SU-DHL-6 (cell line): ENCODE measurements at regions not wholly inside any gene's neighbourhood (a gene's known extent, or its start where the extent isn't known, plus 50 kb on each side); places are given as distances from the start of the nearest gene placed in this dataset.

Experiments used
- CTCF ChIP-seq: fragments of 200-600 bp; sonication (generic); IDR thresholded peaks from one replicate; pipeline ENCODE4 v1.5.1; 2017; ENCODE audit warnings: antibody characterized with exemption, mild to moderate bottlenecking, low read length, moderate library complexity; ENCODE audit not compliant: insufficient read depth, poor library complexity, severe bottlenecking
- EZH2phosphoT487 ChIP-seq: fragments of 200-600 bp; sonication (generic), shearing (Covaris generic); conservative IDR thresholded peaks from 2 replicates; pipeline ENCODE4 v1.6.1; 2018; ENCODE audit warnings: mild to moderate bottlenecking, antibody characterized with exemption, low read length, moderate library complexity, mixed read lengths

GRCh38 chr4:124432500-124432899 lies 280.0 kb downstream of the ANKRD50 start:
- TF ChIP-seq CTCF (no peak), EZH2phosphoT487 (no peak)
